ENCODE measurements at regions not wholly inside any gene's neighbourhood (a gene's known extent, or its start where the extent isn't known, plus 50 kb on each side); places are given as distances from the start of the nearest gene placed in this dataset.
"Not testable (repeated sequence)": the region's sequence is repeated elsewhere in the genome, so short reads cannot be mapped to it uniquely, and the experiment has no call there.

DNA sequence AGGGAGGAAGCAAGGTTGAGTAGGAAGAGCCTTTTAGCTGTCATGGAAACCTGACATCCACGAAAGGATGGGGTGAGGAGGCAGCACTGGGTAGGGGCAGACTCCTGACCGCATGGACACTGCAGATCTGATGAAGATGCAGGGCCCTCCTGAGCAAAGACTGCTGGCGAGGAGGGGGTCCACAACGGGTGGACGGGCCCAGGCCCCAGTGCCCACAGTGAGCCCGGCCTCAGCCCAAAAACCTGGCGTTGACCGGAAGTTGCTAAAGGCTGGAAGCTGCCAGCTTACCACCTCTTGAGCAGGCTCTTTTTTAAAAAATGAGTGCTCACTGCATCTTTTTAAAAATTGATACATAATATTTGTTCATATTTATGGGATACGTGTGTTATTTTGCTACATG, 247.3 kb downstream of the SH3BP4 start:
- in situ Hi-C loops (cut with HindIII; ENCODE audit: low pct_unique_long_range_greater_than_20kb, low sequenced_read_pairs): no loop called here
- DNase-seq (ENCODE audit: low read depth, low spot score): no peak

DNA sequence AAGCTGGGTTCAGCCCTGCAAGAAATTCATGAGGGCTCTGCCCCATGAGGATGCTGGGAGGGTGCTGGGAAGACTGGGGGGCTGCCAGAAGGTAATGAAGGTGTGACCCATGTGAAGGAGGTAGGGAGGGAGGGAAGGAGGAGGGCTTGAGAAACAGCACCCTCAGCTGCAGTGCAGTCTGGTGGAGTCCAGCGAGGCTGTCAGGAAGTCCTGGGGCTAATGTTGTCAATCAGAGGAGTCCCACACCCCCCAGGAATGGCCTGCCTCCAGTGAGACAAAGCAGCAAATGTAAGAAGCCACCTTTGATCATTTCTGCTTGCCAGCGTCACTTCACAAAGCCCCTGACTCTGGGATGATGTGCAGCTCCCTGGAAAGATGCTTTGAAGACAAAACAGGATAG, 248.4 kb downstream of the SH3BP4 start:
- DNase-seq (ENCODE audit: low read depth, low spot score): no peak
- in situ Hi-C loops (cut with HindIII; ENCODE audit: low pct_unique_long_range_greater_than_20kb, low sequenced_read_pairs): no loop called here

DNA sequence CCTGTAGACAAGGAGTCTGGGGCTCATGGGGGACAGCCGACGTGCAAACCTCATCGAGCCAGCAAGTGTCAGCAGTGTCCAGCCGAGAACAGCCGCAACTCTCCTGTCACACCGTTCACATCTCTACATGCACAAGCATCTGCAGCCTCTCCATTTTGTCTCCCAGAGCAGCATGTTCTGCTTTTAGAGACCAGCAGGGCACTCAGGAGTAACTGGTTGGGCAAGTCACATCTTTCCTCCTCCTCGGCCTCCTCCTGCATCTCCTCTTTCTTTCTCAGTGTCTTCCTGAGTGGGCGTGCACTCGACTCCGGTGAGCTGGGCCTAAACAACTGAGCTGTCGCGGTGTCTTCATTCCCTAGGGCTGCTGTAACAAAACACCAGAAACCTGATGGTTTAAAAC, 249.9 kb downstream of the SH3BP4 start:
- DNase-seq (ENCODE audit: low read depth, low spot score): no peak
- in situ Hi-C loops (cut with HindIII; ENCODE audit: low pct_unique_long_range_greater_than_20kb, low sequenced_read_pairs): no loop called here

DNA sequence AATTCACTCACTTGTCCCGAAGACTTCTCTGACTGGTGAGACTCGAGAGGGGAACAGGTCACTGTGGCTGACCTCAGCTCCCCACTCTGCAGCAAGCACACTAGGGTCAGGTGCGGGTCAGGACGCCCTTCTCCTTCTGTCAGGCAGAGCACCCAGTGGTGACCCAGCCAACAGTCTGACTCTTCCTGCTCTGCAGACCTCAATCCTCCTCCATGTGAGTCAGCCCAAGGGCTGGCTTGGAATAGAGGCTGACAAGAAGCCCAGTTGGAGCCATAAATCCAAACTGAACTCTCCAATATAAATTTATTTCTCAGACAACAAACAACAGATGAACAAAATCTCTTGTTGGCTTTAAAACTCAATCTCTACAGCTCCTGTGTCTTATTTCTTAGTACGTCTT, 253.1 kb downstream of the SH3BP4 start:
- no peak for DNase-seq (ENCODE audit: low read depth, low spot score)
- in situ Hi-C loops (cut with HindIII; ENCODE audit: low pct_unique_long_range_greater_than_20kb, low sequenced_read_pairs): no loop called here

DNA sequence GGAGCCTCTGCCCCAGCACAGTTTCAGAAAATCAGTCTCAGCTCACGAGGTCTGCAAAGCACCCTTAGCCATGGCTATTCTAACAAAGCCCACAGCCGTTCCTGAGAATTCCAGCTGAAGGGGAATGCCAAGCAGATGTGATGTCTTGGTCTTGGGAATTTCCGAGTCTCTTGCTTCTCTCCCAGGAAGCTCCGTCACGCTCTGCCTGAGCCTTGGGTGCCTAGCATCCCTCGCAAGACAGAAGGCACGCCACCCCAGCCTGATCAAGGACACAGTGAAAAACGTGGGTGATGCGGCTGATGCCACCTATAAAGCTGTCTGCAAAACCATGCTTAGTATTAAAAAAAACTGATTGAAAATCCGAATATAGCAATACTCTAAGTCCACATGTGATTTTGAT, 254.6 kb downstream of the SH3BP4 start:
- no peak for DNase-seq (ENCODE audit: low read depth, low spot score)
- in situ Hi-C loops (cut with HindIII; ENCODE audit: low pct_unique_long_range_greater_than_20kb, low sequenced_read_pairs): no loop called here

- in situ Hi-C loops (cut with HindIII; ENCODE audit: low pct_unique_long_range_greater_than_20kb, low sequenced_read_pairs): no loop called here
- no peak for DNase-seq (ENCODE audit: low read depth, low spot score)
Observed at GRCh38 chr2:235206980-235207579, 255.3 kb downstream of the SH3BP4 start.

GRCh38 chr2:235211056-235211455, 259.2 kb downstream of the SH3BP4 start:
- in situ Hi-C loops (cut with HindIII; ENCODE audit: low pct_unique_long_range_greater_than_20kb, low sequenced_read_pairs): no loop called here
- DNase-seq (ENCODE audit: low read depth, low spot score): no peak

DNA sequence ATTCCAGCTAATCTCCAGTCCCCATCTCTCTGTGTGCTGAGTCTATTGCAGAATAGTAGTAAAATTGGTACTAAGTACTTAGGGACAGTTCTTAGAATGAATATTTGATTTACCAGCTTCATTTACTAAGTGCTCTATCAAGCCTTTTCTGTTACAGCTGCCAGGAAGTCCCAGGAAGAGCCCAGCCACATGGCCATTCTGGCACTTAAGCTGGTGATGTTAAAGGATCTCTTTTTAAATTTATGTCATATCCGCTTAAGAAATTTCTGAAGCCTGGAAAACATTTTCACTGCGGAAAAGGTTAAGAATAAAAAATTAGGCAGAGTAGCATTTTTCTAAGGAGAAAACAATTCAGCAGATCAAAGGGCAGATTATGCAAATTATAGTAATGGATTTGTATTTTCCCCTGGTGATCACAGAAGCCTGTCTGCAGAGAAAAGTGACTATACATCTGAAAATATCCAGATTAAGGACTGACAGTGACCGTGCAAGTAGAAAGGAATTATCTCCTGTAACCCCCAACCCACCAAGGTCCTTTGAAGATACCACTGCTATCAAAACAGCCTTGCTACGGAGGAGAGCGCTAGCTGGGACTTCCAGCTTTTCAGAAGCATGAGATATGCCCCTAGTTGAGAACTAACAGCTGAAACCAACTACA, 260.8 kb downstream of the SH3BP4 start:
- DNase-seq (ENCODE audit: low read depth, low spot score): no peak
- in situ Hi-C loops (cut with HindIII; ENCODE audit: low pct_unique_long_range_greater_than_20kb, low sequenced_read_pairs): no loop called here

- in situ Hi-C loops (cut with HindIII; ENCODE audit: low pct_unique_long_range_greater_than_20kb, low sequenced_read_pairs): no loop called here
Observed at GRCh38 chr2:235215248-235215647, 263.4 kb downstream of the SH3BP4 start.

GRCh38 chr2:235216901-235217300, 265.1 kb downstream of the SH3BP4 start:
- DNase-seq (ENCODE audit: low read depth, low spot score): no peak
- in situ Hi-C loops (cut with HindIII; ENCODE audit: low pct_unique_long_range_greater_than_20kb, low sequenced_read_pairs): no loop called here

More at GRCh38 chr2:235215248-235215647, 263.4 kb downstream of the SH3BP4 start:
- no peak for DNase-seq (ENCODE audit: low read depth, low spot score)

GRCh38 chr2:235217846-235218245, 266.0 kb downstream of the SH3BP4 start:
- DNase-seq (ENCODE audit: low read depth, low spot score): no peak
- in situ Hi-C loops (cut with HindIII; ENCODE audit: low pct_unique_long_range_greater_than_20kb, low sequenced_read_pairs): no loop called here

- in situ Hi-C loops (cut with HindIII; ENCODE audit: low pct_unique_long_range_greater_than_20kb, low sequenced_read_pairs): no loop called here
- DNase-seq (ENCODE audit: low read depth, low spot score): no peak
Observed at GRCh38 chr2:235218486-235218907, 266.7 kb downstream of the SH3BP4 start.

DNA sequence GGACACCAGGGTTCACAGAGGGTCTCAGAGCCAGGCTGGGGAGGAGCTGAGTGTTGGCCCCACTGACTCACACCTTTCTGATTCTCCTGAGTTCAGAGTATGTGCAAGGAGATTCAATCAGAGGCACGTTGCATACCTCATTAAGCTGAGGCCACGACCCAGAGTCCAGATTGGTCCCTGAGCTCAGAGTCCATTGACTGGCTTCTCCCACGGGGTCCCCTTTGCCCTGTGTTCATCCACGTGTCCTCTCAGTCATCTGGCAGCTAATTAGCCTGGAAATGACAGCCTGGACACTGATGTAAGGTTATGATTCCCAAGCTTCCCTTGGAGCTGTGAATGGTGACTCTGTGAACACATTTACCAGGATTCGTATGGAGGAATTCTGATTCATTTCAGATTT, 267.2 kb downstream of the SH3BP4 start:
- no peak for DNase-seq (ENCODE audit: low read depth, low spot score)
- in situ Hi-C loops (cut with HindIII; ENCODE audit: low pct_unique_long_range_greater_than_20kb, low sequenced_read_pairs): no loop called here

- in situ Hi-C loops (cut with HindIII; ENCODE audit: low pct_unique_long_range_greater_than_20kb, low sequenced_read_pairs): no loop called here
- DNase-seq (ENCODE audit: low read depth, low spot score): no peak
Observed at GRCh38 chr2:235220331-235220730, 268.5 kb downstream of the SH3BP4 start.

GRCh38 chr2:235223011-235223410, 270.8 kb upstream of the AGAP1 start:
- no peak for DNase-seq (ENCODE audit: low read depth, low spot score)
- in situ Hi-C loops (cut with HindIII; ENCODE audit: low pct_unique_long_range_greater_than_20kb, low sequenced_read_pairs): no loop called here

- in situ Hi-C loops (cut with HindIII; ENCODE audit: low pct_unique_long_range_greater_than_20kb, low sequenced_read_pairs): no loop called here
- no peak for DNase-seq (ENCODE audit: low read depth, low spot score)
Observed at GRCh38 chr2:235224410-235224809, 269.4 kb upstream of the AGAP1 start.

DNA sequence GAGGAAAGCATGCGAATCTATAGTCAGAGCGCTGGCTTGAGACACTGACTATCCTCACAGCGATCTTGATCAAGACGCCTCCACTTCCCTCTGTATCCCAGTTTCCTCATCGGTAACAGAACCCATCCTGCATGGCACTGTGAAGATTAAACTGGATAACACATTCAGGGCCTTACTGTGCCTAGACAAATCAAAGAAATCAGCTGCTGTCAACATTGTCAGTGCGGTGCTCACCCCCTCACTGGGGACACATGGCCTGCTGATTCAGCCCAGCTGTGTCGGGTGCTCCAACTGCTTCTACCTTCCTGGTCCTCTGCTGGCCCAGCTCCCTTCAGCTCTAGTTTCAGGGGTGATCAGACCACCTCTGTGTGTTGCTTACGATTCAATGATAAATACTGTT, 268.6 kb upstream of the AGAP1 start:
- in situ Hi-C loops (cut with HindIII; ENCODE audit: low pct_unique_long_range_greater_than_20kb, low sequenced_read_pairs): no loop called here
- no peak for DNase-seq (ENCODE audit: low read depth, low spot score)

GRCh38 chr2:235227590-235227989, 266.3 kb upstream of the AGAP1 start:
- in situ Hi-C loops (cut with HindIII; ENCODE audit: low pct_unique_long_range_greater_than_20kb, low sequenced_read_pairs): no loop called here
- no peak for DNase-seq (ENCODE audit: low read depth, low spot score)

DNA sequence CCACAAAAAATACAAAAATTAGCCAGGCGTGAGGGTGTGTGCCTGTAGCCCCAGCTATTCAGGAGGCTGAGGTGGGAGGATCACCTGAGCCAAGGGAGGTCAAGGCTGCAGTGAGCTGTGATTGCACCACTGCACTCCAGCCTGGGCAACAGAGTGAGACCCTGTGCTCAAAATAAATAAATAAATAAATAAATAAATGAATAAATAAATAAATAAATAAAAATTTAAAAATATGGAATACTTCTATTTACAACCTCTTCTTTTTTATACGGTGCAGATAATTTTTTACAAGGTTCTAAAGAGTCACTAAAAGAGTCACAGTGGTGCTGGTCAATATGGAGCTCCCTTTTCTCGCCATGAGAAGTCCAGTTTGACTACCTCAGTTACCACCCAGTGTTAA, 265.4 kb upstream of the AGAP1 start:
- in situ Hi-C loops (cut with HindIII; ENCODE audit: low pct_unique_long_range_greater_than_20kb, low sequenced_read_pairs): not testable (repeated sequence)

GRCh38 chr2:235229236-235229635, 264.6 kb upstream of the AGAP1 start:
- no peak for DNase-seq (ENCODE audit: low read depth, low spot score)
- in situ Hi-C loops (cut with HindIII; ENCODE audit: low pct_unique_long_range_greater_than_20kb, low sequenced_read_pairs): no loop called here

More for the DNA sequence above, 265.4 kb upstream of the AGAP1 start:
- not testable (repeated sequence) for DNase-seq (ENCODE audit: low read depth, low spot score)
